NCI-H69 (cell line): ENCODE measurements at regions not wholly inside any gene's neighbourhood (a gene's known extent, or its start where the extent isn't known, plus 50 kb on each side); places are given as distances from the start of the nearest gene placed in this dataset.
"Not testable (repeated sequence)": the region's sequence is repeated elsewhere in the genome, so short reads cannot be mapped to it uniquely, and the experiment has no call there.

Source experiments
- DNase-seq: peaks from one replicate; lab custom pipeline; 2025; lab: John Stamatoyannopoulos, UW

GRCh38 chr6:74715355-74716085, 490.3 kb downstream of the COL12A1 start:
- DNase-seq, result no peak

GRCh38 chr6:74713941-74714340, 491.9 kb downstream of the COL12A1 start:
- DNase-seq, result no peak

- no peak for DNase-seq
These were observed 500.4 kb downstream of the COL12A1 start for GRCh38 chr6:74705451-74705850.

GRCh38 chr6:74704540-74704939, 501.3 kb downstream of the COL12A1 start:
- not testable (repeated sequence) for DNase-seq

GRCh38 chr6:74690365-74690764, 515.5 kb downstream of the COL12A1 start:
- no peak for DNase-seq

- DNase-seq, result no peak
These were observed 516.3 kb downstream of the COL12A1 start for GRCh38 chr6:74689601-74690000.

- no peak for DNase-seq
These were observed 528.4 kb downstream of the COL12A1 start for GRCh38 chr6:74677463-74677862.

- DNase-seq, result no peak
These were observed 528.9 kb downstream of the COL12A1 start for GRCh38 chr6:74676906-74677305.

GRCh38 chr6:74674377-74674776, 531.5 kb downstream of the COL12A1 start:
- DNase-seq, result no peak

- DNase-seq, result no peak
These were observed 534.3 kb downstream of the COL12A1 start for GRCh38 chr6:74671558-74672025.

- no peak for DNase-seq
These were observed 547.5 kb downstream of the COL12A1 start for GRCh38 chr6:74658391-74658790.

GRCh38 chr6:74657931-74658330, 547.9 kb downstream of the COL12A1 start:
- DNase-seq, result no peak

GRCh38 chr6:74657011-74657410, 548.8 kb downstream of the COL12A1 start:
- DNase-seq, result no peak

- DNase-seq, result no peak
These were observed 549.4 kb downstream of the COL12A1 start for GRCh38 chr6:74656453-74656852.

GRCh38 chr6:74654296-74654695, 551.6 kb downstream of the COL12A1 start:
- DNase-seq, result no peak

GRCh38 chr6:74651948-74652842, 553.7 kb downstream of the COL12A1 start:
- DNase-seq, result no peak

GRCh38 chr6:74650668-74651067, 555.2 kb downstream of the COL12A1 start:
- no peak for DNase-seq

GRCh38 chr6:74646461-74646860, 559.4 kb downstream of the COL12A1 start:
- no peak for DNase-seq

- no peak for DNase-seq
These were observed 560.6 kb downstream of the COL12A1 start for GRCh38 chr6:74645108-74645849.

- DNase-seq, result no peak
These were observed 563.8 kb downstream of the COL12A1 start for GRCh38 chr6:74642101-74642500.

GRCh38 chr6:74638412-74638811, 567.4 kb downstream of the COL12A1 start:
- DNase-seq, result no peak

- DNase-seq, result no peak
These were observed 573.5 kb downstream of the COL12A1 start for GRCh38 chr6:74632196-74632875.
